OCI-LY1 (cell line): ENCODE measurements at regions not wholly inside any gene's neighbourhood (a gene's known extent, or its start where the extent isn't known, plus 50 kb on each side); places are given as distances from the start of the nearest gene placed in this dataset.

ENCODE experiments used
- H2AFZ ChIP-seq: fragments of 200-600 bp; sonication (generic), shearing (Covaris generic); 2 replicates; pipeline ENCODE4 v1.6.0; 2014; ENCODE audit warnings: antibody characterized with exemption, mild to moderate bottlenecking, low read length
- H3F3A ChIP-seq: fragments of 200-600 bp; sonication (generic), shearing (Covaris generic); 2 replicates; pipeline ENCODE4 v1.6.0; 2014; ENCODE audit warnings: mild to moderate bottlenecking, antibody characterized with exemption, low read length, moderate library complexity; ENCODE audit not compliant: insufficient read depth
- H3K27ac ChIP-seq: fragments of 200-600 bp; sonication (generic); 2 replicates; pipeline ENCODE4 v1.5.1; 2014; ENCODE audit warnings: low read length, mixed run types, mild to moderate bottlenecking, low read depth; ENCODE audit not compliant: poor library complexity, severe bottlenecking
- H3K27me3 ChIP-seq: fragments of 200-600 bp; sonication (generic); 2 replicates; pipeline ENCODE4 v1.6.0; 2014; ENCODE audit warnings: antibody characterized with exemption, mild to moderate bottlenecking, low read length, moderate library complexity; ENCODE audit not compliant: insufficient read depth
- H3K36me3 ChIP-seq: fragments of 200-600 bp; sonication (generic); 2 replicates; pipeline ENCODE4 v1.6.1; 2014; ENCODE audit warnings: mild to moderate bottlenecking, antibody characterized with exemption, low read length, moderate library complexity, mixed read lengths; ENCODE audit not compliant: insufficient read depth
- H3K4me1 ChIP-seq: fragments of 200-600 bp; sonication (generic); 2 replicates; pipeline ENCODE4 v1.5.1; 2014; ENCODE audit warnings: mild to moderate bottlenecking, low read length, moderate library complexity; ENCODE audit not compliant: insufficient read depth, severe bottlenecking
- H3K4me2 ChIP-seq: fragments of 200-600 bp; sonication (generic), shearing (Covaris generic); 2 replicates; pipeline ENCODE4 v1.6.1; 2014; ENCODE audit warnings: low read length
- H3K4me3 ChIP-seq: fragments of 200-600 bp; sonication (generic); 2 replicates; pipeline ENCODE4 v1.5.1; 2014; ENCODE audit warnings: low read length, low read depth, mild to moderate bottlenecking, mixed read lengths; ENCODE audit not compliant: poor library complexity, severe bottlenecking
- H3K79me2 ChIP-seq: fragments of 200-600 bp; shearing (Covaris generic); 2 replicates; pipeline ENCODE4 v1.6.1; 2016; ENCODE audit warnings: mixed run types, low read length, mixed read lengths; ENCODE audit not compliant: insufficient read depth
- H3K9ac ChIP-seq: fragments of 200-600 bp; sonication (generic), shearing (Covaris generic); 2 replicates; pipeline ENCODE4 v1.6.1; 2014; ENCODE audit warnings: mild to moderate bottlenecking, low read length, mixed read lengths
- H3K9me2 ChIP-seq: fragments of 200-600 bp; sonication (generic), shearing (Covaris generic); 2 replicates; pipeline ENCODE4 v1.6.1; 2014; ENCODE audit warnings: low read depth, mild to moderate bottlenecking, low read length, mixed read lengths
- H3K9me3 ChIP-seq: fragments of 200-600 bp; shearing (Covaris generic); 2 replicates; pipeline ENCODE4 v1.6.1; 2014; ENCODE audit warnings: low read length, mixed read lengths
- H4K20me1 ChIP-seq: fragments of 200-600 bp; sonication (generic), shearing (Covaris generic); 2 replicates; pipeline ENCODE4 v1.6.0; 2016; ENCODE audit warnings: mild to moderate bottlenecking, low read length; ENCODE audit not compliant: insufficient read depth
- CTCF ChIP-seq: fragments of 200-600 bp; sonication (generic), shearing (Covaris generic); IDR thresholded peaks from 2 replicates; pipeline ENCODE4 v1.5.1; 2017; ENCODE audit warnings: mild to moderate bottlenecking, antibody characterized with exemption, low read length, moderate library complexity, mixed read lengths
- EZH2 ChIP-seq: fragments of 200-600 bp; sonication (generic), shearing (Covaris generic); IDR thresholded peaks from 2 replicates; pipeline ENCODE4 v1.8.0; 2017; ENCODE audit warnings: borderline replicate concordance, mixed run types, mild to moderate bottlenecking, antibody characterized with exemption, low read length, moderate library complexity, mixed read lengths

- Histone ChIP-seq H3F3A (no peaks in the 10 kb centered on the region), H3K27ac (no peak overlapping the region), H3K27me3 (no peaks in the 10 kb centered on the region), H4K20me1 (no peaks in the 10 kb centered on the region), H3K4me3 (no peak overlapping the region), H3K9ac (no peak overlapping the region), H3K9me3 (no peaks in the 10 kb centered on the region), H3K79me2 (no peaks in the 10 kb centered on the region), H3K4me2 (no peak overlapping the region), H3K4me1 (no peaks in the 10 kb centered on the region), H3K36me3 (no peaks in the 10 kb centered on the region), H3K9me2 (no peaks in the 10 kb centered on the region), H2AFZ (no peak overlapping the region)
- TF ChIP-seq EZH2 = no peak
- TF ChIP-seq CTCF = no peak
Observed at GRCh38 chr9:78900500-78900899, 603.6 kb downstream of the PSAT1 start.

DNA sequence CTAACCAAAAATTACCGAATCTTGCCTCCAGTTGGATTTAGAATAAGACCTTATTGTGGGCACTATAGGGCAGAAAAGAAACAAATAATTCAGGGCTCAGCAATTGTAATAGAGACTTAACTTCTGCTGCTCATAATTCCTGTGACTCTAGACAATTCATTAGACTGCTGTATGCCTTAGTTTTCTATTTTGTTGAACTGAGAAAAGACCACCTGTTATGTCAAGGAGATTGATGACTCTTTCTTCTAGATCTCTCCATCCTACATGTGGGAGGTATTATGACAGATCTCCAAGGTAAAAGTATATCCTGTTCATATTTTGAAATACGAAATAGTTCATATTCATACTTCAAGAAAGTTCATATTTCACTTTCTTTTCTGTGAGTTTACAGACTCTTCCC lies 605.1 kb downstream of the PSAT1 start:
- no peaks in the 10 kb centered on the region for H3K9me2 ChIP-seq
- no peak overlapping the region for H3K4me2 ChIP-seq
- no peaks in the 10 kb centered on the region for H4K20me1 ChIP-seq
- H3K27ac ChIP-seq = no peak overlapping the region
- no peak overlapping the region for H2AFZ ChIP-seq
- no peak overlapping the region for H3K9ac ChIP-seq
- no peaks in the 10 kb centered on the region for H3K79me2 ChIP-seq
- no peaks in the 10 kb centered on the region for H3K4me1 ChIP-seq
- TF ChIP-seq CTCF (no peak), EZH2 (no peak)
- H3K9me3 ChIP-seq = no peaks in the 10 kb centered on the region
- H3K4me3 ChIP-seq = no peak overlapping the region
- H3F3A ChIP-seq = no peaks in the 10 kb centered on the region
- H3K36me3 ChIP-seq = no peaks in the 10 kb centered on the region
- H3K27me3 ChIP-seq = no peaks in the 10 kb centered on the region

DNA sequence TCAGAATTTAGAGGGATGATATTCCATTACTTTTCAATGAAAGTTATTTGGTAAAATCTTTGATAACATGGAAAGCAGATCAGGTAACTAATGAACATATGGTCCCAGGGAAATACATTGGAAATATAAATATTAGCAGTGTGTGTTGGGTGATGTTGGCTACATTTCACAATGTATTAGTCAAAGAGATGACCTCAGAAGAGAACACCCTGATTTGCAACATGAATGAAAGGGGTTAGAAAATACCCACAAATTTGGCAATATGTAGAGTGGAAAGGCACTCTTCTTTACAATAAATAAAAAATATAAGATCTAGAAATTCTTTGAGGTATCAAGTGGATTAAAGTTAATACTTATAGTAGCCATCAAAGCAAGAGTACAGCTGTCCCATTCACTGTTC lies 606.7 kb downstream of the PSAT1 start:
- Histone ChIP-seq H3K9ac (no peak overlapping the region), H3F3A (no peaks in the 10 kb centered on the region), H3K79me2 (no peaks in the 10 kb centered on the region), H3K27ac (no peak overlapping the region), H3K36me3 (no peaks in the 10 kb centered on the region), H3K9me3 (no peaks in the 10 kb centered on the region), H3K9me2 (no peaks in the 10 kb centered on the region), H2AFZ (no peak overlapping the region), H3K27me3 (no peaks in the 10 kb centered on the region), H4K20me1 (no peaks in the 10 kb centered on the region), H3K4me3 (no peak overlapping the region), H3K4me1 (no peaks in the 10 kb centered on the region), H3K4me2 (no peak overlapping the region)
- no peak for TF ChIP-seq EZH2
- TF ChIP-seq CTCF = no peak
